SHP77 treated with DMSO at 0.1 percent for 48 hours (cell line): ENCODE measurements at regions not wholly inside any gene's neighbourhood (a gene's known extent, or its start where the extent isn't known, plus 50 kb on each side); places are given as distances from the start of the nearest gene placed in this dataset.

Source experiments
- DNase-seq: peaks from one replicate; lab custom pipeline; 2025; lab: John Stamatoyannopoulos, UW

DNA sequence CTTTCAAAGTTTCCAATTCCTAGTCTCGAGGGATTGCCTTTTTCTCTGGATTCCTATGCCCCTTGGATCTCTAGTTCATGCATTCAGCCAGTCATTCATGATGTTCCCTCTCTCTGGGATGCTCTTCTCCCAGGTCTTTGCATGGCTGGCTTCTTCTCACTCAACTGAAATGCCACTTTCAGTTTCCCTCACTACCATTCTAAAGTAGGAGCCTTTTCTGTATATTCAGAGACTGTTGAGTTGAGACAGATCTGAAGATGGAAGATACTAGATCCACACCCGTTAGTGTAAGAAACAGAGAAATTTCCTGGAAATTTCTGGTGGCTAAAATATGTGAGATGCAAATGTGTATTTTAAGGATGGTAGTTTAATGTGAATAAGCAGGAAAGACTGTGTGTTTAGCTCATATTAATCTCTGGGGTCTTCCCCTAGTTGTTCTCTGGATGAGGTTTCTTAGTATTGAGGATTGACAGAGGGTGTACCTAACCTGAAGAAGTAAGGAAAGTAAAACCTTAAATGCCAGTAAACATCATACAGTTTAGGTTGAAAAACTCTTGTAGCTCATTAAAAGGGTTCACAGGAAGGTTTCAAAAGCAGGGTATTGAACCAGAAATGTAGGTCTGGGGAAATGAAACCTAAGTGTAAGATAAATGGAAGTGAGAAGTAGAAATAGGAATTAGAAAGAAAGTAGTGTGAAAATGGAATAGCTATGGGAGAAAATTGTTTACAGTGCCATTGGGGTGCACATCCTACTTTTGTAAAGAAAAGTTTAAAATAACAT lies 331.3 kb downstream of the NDFIP2 start:
- DNase-seq = no peak

DNA sequence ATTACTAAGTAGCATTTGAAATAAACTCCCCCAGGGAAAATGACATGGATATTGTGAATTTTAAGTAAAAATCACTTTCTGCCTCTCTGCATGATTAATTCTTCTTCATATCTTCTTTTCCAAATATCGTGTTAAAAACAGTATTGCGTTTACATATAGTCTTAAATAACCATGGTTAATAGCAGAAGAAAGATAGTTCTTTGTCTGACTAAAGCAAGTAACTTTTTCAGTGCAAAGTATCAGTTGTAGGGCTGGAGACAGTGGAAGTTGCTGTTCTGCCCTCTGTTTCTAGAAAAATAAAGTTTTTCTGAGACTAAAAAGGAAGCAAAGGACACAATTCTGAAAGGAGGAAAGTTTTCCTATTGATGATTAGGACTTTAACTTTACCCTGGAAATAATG lies 330.2 kb downstream of the NDFIP2 start:
- no peak for DNase-seq

DNA sequence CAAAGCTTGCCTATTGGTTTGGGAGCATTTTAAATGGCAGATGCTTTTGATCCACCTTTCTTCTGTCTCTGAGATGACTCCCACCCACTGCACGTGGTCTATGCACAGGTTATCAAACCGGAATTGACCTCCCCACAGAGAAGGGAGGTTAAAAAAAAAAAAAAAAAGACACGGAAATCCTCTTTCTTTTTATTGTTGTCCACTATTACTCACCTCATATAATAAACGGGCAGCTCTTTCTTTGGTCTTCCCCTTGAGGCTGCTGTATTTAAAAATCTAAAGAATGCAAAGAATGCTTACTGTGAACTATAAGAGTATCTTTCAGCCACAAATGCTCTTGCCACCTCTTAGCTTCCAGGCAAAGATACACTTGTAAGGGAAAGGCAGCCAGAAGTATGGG lies 329.7 kb downstream of the NDFIP2 start:
- DNase-seq = no peak

DNA sequence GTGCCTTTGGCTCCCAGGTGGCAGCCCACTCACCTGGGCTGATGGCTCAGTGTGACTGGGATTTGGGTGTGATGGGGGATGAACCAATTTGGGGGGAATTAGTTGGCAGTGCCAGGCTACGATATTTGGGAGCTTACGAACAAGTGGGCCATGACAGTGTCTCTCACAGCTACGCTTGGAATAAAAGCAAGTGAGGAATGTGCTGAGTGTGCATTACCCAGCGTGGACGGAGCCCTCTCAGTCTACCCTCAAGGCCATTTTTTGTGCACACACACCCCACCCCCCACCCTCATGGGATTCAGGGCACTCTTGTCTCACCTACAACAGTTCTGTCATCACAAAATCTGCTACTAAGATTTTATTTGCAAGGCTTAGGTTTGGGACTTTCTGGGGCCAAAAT lies 329.1 kb downstream of the NDFIP2 start:
- DNase-seq = no peak

DNA sequence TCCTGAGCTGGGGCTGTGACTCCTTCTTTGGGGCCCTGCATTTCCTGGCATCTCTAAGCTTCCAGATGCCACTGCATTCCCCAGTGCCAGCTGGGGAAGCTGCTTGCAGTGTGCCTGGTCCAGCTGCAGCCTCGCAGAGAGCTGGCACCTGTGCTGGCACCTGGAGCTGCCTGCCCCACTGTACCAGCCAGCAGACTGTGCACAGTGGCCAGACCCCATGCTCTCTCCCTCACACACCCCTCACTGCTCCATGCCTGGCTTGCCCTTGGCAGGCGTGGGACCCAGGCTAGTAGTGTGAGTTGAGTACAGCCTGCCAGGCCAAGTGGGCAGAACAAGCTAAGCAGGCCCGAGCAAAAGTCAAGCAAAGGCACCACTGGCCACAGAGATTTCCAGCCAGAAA lies 327.5 kb downstream of the NDFIP2 start:
- no peak for DNase-seq

DNA sequence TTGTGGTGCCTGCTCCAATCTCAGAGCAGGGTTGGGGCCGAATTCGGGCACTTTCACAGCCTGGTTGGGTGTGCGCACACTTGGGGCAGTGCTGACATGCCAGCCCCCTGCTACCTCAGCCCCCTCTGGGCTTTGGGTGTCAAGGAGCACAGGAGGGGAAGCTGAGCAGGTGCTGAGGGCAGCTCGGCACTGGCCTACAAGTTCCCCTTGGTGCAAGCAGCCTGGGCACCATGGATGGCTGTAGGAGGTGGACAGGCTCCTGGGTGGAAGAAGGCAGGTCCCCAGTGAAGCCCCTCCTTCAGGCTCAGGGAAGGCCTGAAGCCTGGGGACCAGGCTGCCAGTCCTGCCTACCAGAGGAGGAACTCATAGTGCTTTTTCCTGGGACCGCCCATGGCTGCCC lies 326.6 kb downstream of the NDFIP2 start:
- no peak for DNase-seq

DNA sequence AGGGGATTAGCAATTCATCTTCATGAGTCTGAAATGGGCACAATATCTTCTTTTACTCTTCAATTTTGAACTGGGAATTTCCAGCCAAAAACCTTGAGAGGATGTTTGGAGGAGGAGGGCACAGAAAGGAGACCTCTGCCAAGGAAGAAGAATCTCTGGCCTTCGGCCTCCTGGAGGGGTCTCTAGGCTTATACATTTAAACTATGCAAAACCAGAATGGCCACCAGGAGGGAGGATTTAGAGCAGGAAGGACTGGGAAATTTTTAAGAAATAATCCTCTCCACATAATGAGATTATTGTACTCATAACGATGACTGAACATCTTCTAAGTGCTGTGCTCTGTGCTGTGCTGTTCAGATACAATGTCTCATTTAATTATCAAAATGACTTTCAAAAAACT lies 325.9 kb downstream of the NDFIP2 start:
- no peak for DNase-seq

DNA sequence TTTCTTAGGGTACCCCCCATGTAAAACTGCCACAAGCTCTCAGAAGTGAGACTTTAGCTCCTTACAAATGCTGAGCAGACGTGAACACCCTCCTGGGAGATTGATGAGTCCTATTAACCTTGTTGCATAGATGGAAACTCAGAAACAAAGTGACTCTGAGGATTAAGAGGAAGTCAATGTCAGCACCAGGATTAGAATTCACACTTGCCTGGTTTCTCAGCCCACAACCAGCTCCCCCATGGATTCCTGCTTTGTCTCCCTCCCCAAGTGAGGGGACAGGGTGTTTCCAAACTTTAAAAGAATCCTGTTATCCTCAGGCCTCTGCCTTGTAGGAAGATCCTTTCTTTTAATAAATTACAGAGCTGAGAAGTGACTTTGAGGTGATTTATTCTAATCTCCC lies 324.4 kb downstream of the NDFIP2 start:
- no peak for DNase-seq

DNA sequence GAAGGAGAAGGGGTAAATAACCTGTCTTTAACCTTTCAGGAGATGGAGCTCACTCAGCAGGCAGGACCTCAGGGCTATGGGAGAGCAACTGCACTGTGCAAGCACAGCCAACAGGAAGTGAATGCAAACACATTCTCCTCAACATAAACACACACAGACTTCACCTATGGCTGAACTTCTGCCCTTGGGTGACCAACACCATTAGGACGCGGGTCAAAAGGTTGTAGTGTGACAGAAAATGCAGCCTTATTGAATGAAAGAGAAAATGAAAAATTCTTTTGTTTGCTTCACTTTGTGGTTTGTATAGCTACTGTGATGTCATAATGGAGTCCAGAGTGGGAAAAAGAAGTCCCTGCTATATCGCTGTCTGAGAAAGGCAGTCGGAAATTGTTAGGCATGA lies 323.0 kb downstream of the NDFIP2 start:
- no peak for DNase-seq

DNA sequence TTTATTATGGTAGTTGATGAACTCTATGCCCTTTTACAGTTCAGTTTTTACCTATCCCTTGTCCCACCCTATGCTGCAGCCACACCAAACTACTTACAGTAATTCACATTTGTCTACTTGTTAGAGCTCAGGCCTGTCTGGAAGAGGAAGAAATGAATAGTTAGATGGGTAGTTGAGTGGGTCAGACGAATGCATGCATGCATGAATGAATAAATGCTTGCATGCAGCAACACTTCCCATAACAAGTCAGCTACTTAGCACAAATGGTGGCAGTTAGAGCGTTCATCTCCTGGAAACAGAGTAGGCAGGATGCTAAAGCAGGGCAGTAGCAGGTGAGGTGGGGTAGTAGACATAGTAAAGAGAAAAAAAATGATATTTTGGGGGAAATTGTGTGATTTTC lies 322.3 kb downstream of the NDFIP2 start:
- no peak for DNase-seq

DNA sequence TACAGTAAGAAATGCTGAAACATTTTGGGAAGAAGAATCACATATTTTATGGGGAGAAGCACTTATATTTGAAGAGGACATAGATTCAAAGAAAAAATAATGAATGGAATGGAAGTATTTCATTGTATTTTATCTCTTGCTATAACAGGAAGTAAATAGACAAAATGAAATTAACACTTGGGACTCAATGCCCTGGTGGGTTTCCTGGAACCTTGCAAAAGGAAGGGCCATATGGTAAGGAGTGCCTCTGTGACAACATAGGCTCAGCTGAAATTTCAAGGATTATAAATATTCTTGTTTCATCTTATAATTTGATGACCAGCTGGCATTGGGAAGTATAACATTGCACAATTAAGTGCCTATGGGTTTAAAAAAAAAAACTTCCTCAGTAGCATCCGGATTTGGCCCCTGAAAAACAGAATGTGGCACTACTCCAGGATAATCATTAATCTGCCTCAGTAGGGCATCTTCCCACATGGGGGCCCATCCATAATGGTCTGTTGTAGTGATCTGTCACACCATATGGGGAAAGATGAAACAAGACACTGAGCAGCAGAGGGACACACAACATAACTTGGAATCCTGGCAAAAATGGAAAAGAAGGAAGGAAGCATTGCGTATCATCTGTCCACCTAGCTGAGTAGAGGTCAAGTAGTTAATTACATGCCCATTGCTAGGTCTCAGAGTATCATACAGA lies 321.6 kb downstream of the NDFIP2 start:
- DNase-seq = no peak

DNA sequence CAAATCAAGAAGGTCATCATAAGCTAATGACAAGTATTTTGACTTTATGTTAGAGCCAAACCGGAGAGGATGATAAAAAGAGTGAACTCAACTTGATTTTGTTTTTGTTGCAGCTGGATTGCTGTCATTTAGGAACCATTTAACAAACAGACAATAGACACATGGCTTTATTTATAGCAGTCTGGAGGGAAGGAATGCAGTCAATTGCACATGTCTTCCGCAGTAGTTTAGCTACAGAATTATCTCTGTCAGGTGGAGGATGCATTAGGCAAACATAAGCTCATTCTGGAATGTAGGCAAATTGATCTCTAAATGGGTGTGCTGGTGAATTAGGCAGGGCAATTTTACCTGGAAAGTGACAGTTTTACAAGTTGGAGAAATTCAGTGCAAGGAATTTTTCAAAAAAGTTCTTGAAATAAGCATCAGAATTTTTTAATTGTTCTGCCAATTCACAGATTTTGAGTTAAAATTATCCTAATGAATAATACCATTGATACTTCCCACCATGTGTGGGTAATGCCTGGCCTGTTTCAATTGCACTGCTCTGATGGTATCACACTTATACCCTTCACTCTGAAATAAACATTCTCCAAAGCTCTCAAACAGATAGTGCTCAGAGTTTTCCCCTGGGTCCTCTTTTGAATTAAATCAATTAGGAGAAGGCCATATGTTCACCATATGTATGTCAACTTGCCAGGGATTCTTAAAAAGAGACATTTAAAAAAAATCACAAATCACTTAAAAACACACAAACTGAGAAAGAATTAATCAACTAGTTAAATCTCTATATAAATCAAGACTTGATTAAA lies 318.3 kb downstream of the NDFIP2 start:
- no peak for DNase-seq

DNA sequence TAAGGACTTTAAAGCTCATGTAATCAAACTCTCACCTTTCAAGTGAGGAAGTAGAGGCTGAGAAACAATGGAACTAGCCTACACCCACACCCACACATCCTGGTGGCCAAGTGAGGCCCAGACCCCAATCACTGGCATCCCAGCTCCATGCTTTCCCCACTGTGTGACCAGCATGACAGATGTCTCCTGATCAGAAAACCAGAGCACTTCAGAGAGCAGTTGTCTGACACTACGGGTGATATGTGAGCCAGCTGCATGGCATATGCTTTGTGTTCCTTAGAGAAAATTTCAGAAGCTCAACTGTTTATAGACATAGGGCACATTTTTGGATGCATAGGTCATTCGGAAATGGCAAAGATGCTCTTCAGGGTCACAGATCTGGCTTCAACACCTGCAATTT lies 315.2 kb downstream of the NDFIP2 start:
- DNase-seq = no peak

DNA sequence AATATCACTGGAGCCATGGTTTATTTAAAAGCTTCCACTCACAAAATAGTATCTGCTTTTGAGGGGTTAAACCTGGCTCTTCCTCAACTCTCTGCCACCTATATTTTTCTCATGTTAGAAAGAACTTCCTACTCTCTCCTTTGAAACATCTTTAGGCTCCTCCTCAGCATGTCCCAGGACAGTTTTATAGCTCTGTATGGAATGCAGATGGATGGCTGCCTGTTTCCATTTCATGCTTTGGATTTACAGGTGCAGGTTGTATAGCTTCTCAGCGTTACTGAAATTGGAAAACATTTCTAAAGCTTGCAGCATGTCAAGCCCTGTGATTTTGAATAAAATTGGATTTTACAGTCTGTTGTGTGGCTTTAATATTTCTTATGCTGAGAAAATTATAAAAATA lies 314.0 kb downstream of the NDFIP2 start:
- DNase-seq = no peak

DNA sequence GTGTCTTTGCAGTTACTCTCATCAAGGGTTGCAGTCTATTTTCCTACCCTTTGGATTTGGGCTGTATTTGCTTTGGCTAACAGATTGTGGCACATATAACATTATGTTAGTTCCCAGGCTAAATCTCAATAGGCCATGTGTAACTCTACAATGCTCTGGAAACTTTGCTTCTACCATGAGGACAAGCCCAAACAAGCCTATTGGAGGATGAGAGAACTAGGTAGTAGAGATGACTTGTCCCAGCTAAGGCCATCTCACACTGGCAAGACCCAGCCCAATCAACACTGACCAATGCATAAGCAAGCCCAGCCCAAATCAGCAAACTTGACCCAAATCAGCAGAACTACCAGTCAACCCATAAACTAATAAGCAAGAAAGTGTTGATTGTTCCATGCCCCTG lies 311.8 kb downstream of the NDFIP2 start:
- no peak for DNase-seq

DNA sequence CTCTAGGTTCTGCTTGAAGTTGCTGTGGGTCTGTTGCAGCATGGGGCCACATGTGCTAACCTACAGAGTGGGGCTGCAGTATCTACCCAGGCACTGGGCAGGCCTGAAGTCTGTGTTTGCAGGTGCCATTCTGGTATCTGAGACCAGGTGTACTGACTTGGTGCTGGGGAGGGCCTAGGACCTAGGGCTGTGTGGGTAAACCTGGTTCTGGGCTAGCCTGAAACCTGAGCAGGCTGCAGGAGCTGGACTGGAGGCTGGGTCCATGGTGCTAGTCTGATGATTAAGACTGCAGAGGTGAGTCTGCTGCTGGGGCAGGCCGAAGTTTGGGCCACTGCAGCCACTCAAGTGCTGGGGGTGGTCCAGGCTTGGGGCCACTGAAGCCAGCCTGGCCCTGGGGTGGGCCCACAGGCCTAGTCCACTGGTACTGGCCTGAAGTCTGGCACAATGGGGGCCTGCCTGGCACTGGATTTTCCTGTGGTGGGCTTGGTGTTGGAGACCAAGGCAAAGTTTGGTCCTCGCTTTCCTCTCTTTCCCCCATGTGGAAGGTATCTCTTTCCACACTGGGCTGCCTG lies 310.6 kb downstream of the NDFIP2 start:
- no peak for DNase-seq

DNA sequence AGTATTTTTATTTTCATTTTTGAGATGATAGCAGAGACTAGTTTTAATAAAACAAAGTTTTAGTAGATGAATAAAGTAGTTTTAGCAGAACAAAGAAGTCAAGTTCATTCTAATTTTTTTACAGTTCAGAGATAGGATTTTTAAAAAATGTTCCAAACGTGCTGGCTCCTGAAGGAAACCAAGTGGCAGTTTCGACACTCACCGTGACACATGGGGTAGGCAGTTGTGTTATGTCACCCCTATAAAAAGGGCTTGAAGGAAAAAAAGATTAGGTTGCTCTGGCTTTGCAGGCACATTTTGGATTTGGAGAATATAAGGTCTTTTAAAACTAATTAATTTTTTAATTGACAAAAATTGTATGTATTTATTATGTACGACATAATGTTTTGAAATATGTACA lies 305.2 kb downstream of the NDFIP2 start:
- DNase-seq = no peak

DNA sequence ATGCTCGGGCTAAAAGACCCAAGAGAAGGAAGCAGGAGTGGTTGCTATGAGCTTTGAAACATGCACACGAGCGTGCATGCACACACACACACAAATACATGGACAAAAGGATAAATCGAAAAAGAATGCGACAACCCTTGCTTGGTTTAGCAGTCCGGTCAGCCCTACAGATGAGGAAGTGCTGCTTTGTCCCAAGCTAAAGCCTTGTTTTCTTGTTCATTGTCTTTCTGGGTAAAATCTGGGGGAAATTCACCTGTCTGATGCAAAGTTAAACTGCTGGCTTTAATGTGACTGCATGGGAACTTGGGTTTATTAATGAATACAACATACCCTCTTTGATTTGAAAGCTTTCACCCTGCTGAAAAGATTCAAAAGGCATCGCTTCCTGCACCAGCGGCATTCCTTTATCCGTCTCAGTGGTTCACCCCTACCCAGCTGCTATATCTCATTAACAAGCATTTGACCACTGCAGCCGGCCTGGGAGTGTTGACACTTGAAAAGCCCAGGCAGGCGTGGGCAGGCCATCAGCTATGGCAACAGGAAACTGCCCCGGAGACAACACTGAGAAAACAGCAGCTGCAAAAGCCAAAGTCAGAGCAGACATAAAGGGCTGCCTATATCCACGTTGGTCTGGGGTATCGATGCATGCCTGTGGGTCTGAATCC lies 301.7 kb downstream of the NDFIP2 start:
- DNase-seq = peak; percentile 90

DNA sequence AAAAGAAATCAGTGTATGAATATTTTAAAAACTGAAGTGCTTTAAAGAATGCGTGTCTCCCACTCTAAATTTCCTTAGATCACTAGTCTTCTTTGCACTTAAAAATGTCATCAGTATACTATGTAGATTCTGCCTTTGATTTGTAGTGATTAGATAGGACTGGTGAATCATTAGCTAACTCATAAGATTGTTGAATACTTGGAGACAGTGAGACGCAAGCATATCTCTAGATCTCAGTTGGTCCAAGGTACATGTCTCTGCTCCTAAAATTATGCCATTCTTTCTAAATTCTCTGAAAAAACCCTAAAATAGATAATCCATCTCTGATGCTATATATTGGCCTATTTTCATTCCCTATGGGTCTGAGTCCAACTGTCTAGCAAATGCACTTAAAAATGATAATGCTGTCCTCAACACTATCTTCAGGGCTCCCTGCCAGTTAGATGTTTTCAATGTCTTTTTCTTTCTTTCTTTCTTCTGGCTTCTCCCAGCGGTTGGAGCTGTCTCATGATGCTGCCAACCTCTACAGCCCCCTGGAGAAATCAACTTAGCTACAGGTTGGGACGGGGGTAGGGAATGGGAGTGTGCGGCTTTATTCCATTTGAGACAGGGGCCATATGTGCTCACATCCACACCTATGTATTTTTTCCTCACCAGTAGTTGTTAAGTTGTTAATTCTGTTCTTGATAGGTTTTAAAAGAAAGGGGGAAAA lies 301.0 kb downstream of the NDFIP2 start:
- no peak for DNase-seq

DNA sequence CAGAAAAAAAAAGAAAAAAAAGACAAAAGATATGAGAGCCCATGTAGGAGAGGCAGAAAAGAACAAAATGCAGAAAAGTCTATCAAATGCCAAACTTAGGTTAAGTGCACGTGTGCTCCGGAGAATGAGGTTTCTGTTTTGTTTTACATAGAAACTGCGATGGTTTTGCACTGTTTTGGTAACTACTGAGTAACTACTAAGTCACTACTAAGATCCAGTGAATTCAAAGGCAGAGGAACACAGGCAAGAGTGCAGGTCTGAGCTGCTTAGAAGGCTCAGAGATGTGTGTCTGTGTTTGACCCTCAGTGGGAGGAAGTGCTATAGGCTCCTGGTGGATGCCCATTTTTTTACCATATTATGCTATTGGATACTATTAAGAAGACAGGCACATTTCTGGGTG lies 299.3 kb downstream of the NDFIP2 start:
- DNase-seq = no peak

DNA sequence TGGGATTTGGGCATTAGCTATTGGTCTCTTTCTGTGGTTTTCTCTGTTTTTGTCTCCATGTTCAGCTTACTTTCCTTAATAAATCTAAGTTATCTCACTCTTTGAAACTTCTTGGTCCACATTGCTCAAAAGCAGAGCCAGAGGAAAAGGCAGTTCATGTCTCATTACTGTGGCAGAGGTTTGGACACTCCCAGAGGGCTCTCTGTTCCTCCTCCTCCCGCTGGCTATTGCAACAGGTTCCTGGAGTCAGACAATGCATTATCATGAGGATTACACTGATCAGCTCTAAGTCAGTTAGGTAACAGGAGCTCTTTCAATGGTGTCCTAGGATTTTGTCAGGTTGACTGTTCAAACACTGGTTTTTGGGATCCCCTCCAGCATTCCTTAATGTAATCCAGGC lies 298.8 kb downstream of the NDFIP2 start:
- DNase-seq = no peak
